22Rv1 (cell line): ENCODE measurements at regions not wholly inside any gene's neighbourhood (a gene's known extent, or its start where the extent isn't known, plus 50 kb on each side); places are given as distances from the start of the nearest gene placed in this dataset.

ENCODE experiments used
- H3K27ac ChIP-seq: fragments of 450-650 bp; 2 replicates; pipeline ENCODE4 v1.5.1; 2017
- ZFX ChIP-seq: fragments of 450-650 bp; IDR thresholded peaks from 2 replicates; pipeline ENCODE4 v1.6.1; 2017; ENCODE audit warnings: antibody characterized with exemption, borderline replicate concordance
- TF ChIP-seq, protein P1 (sequence below): fragments of 450-650 bp; IDR thresholded peaks from 2 replicates; pipeline ENCODE4 v1.5.1; 2017; ENCODE audit warnings: mild to moderate bottlenecking

GRCh38 chr21:28431527-28432200 is 561.0 kb downstream of the LTN1 start:
- H3K27ac ChIP-seq = no peak overlapping the region
- TF ChIP-seq, protein P1, sequence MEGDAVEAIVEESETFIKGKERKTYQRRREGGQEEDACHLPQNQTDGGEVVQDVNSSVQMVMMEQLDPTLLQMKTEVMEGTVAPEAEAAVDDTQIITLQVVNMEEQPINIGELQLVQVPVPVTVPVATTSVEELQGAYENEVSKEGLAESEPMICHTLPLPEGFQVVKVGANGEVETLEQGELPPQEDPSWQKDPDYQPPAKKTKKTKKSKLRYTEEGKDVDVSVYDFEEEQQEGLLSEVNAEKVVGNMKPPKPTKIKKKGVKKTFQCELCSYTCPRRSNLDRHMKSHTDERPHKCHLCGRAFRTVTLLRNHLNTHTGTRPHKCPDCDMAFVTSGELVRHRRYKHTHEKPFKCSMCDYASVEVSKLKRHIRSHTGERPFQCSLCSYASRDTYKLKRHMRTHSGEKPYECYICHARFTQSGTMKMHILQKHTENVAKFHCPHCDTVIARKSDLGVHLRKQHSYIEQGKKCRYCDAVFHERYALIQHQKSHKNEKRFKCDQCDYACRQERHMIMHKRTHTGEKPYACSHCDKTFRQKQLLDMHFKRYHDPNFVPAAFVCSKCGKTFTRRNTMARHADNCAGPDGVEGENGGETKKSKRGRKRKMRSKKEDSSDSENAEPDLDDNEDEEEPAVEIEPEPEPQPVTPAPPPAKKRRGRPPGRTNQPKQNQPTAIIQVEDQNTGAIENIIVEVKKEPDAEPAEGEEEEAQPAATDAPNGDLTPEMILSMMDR = no peak
- TF ChIP-seq ZFX = no peak

GRCh38 chr21:28431022-28431421 is 561.7 kb downstream of the LTN1 start:
- H3K27ac ChIP-seq = no peak overlapping the region
- TF ChIP-seq, protein P1 = no peak
- TF ChIP-seq ZFX = no peak

- H3K27ac ChIP-seq = no peak overlapping the region
- TF ChIP-seq ZFX = no peak
- TF ChIP-seq, protein P1 = no peak
Observed at GRCh38 chr21:28429161-28429560, 563.5 kb downstream of the LTN1 start.

- no peak overlapping the region for H3K27ac ChIP-seq
- TF ChIP-seq ZFX = no peak
- TF ChIP-seq, protein P1 = no peak
Observed at GRCh38 chr21:28427394-28428022, 565.2 kb downstream of the LTN1 start.

- H3K27ac ChIP-seq = no peak overlapping the region
Observed at GRCh38 chr21:28426545-28426944, 566.1 kb downstream of the LTN1 start.

GRCh38 chr21:28423521-28424190 is 569.0 kb downstream of the LTN1 start:
- H3K27ac ChIP-seq = no peak overlapping the region
- TF ChIP-seq ZFX = no peak
- TF ChIP-seq, protein P1 = no peak

More at GRCh38 chr21:28426545-28426944, 566.1 kb downstream of the LTN1 start:
- TF ChIP-seq ZFX = no peak
- TF ChIP-seq, protein P1 = no peak
